GM18519 (cell line): ENCODE measurements at regions not wholly inside any gene's neighbourhood (a gene's known extent, or its start where the extent isn't known, plus 50 kb on each side); places are given as distances from the start of the nearest gene placed in this dataset.
"Not testable (repeated sequence)": the region's sequence is repeated elsewhere in the genome, so short reads cannot be mapped to it uniquely, and the experiment has no call there.

ENCODE experiments used
- ATAC-seq: cut with Tn5 transposase; IDR thresholded peaks from one replicate; pipeline ENCODE4 v1.9.1; 2021; ENCODE audit warnings: mild to moderate bottlenecking, moderate library complexity; ENCODE audit not compliant: unreplicated experiment, low FRiP score

DNA sequence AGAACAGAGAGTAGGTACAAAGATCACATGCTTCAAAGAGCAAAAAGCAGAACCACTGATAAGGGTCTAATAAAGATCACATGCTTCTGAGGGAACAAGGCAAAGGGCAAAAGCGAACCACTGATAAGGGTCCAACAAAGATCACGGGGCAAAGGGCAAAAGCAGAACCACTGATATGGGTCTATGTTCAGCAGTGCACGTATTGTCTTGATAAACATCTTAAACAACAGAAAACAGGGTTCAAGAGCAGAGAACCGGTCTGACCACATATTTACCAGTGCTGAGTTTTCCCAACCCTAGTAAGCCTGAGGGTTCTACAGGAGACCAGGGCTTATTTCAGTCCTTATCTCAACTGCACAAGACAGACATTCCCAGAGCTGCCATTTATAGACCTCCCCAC lies 362.7 kb upstream of the ATXN7L3B start:
- ATAC-seq, result not testable (repeated sequence)

DNA sequence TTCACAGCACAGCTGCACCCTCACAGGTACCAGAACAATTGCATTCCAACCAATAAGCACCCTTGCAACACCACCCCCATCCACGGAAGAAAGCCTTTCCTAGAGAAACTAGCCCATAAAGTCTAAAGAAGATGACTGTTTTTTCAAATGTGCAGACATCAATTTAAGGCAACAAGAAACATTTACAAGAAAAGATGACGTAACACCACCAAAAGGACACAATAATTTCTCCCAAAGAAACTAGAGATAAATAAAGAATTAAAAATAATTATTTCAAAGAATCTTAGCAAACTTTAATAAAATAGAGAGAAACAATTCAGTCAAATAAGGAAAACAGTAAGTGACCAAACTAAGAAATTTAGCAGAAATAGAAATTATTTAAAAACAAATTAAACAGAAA lies 352.3 kb upstream of the ATXN7L3B start:
- no peak for ATAC-seq

DNA sequence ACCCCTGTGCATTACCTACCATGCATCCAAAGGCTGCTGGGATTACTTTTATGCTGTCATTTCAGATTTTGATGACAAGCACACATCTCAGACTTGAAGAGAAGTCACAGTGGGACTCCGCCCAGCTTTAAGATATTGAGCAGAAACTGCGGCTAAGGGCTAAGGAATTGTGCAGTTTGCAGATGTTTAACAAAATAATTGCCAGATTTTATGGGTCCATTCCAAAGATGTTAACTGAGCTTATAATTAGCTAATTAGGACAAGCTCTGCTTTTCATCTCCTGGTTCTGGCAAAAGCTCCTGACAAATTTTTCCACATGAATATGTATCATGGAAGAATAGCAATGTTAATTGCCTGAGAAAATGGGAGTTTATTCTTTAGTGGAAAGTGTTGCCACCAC lies 344.4 kb upstream of the ATXN7L3B start:
- ATAC-seq, result no peak

DNA sequence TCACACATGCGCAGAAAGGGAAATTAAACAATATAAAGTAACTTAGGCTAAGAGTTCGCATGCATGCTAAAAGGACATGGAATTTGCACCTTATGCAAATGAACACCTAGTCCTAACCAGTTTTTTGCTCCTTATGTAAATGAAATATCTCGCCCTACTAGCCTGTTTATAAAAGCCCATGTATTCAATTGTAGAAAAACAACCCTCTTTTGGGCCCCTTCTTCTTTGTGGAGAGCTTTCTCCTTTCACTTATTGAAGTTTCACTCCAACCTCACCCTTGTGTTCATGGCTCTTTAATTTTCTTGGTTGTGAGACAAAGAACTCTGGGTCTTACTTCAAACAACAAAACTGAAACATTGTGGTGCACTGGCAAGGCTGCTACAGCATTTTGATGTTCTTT lies 333.4 kb upstream of the ATXN7L3B start:
- no peak for ATAC-seq

DNA sequence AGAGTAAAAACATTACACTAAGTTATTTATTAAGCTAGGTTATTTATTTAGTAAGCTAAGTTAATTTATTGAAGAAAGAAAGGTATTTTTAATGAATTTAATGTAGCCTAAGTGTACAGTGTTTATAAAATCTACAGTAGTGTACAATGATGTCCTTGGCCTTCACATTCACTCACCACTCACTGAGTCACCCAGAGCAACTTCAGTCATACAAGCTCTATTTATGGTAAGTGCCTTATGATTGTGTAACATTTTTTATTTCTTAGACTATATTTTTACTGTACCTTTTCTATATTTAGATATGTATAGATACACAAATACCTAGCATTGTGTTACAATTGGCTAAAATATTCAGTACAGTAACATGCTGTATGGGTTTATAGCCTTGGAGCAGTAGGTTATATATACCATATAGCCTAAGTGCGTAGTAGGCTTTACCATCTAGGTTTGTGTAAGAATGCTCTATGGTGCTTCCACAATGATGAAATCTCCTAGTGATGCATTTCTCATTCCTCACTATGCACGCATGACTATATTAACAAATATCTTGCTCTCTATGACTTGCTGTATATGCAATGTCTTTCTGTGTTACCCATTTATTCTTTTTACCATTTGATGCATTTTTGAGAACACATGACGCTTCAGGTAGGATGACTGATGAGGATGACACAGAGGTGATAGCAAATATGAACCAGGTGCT lies 309.6 kb upstream of the ATXN7L3B start:
- ATAC-seq, result no peak

DNA sequence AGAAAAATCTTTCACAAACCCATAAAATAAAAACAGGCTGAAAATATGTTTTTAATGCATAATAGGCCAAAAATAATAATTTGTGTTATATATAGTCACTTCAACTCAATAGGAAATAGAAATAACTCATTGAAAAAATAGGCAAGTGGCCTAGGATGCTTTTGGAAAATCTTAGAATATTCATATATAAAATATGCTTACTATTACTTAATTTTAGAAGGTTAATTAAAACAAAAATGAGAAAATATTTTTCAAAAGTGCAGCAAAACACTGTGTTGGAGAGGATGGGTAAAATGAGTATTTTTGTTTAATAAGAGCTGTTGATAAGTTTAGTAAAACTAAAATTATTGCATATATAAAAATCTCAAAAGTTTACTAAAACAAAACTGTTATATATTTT lies 308.0 kb upstream of the ATXN7L3B start:
- ATAC-seq, result no peak

DNA sequence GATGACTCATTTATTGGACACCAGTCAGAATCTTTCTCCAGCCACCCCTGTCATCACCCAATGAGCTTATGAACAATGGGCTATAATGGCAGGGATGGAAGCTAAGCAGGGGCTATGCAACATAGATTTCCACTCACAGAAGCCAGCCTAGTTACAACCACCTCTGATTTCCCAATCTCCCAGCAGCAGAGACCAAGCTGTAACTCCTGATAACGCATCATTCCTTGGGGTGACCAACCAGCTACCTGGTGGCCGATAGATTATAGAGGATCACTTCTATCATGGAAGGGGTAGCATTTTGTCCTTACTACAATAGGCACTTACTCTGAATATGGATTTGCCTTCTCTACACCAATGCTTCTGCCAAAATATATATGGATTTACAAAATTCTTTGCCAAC lies 302.3 kb upstream of the ATXN7L3B start:
- ATAC-seq, result no peak

DNA sequence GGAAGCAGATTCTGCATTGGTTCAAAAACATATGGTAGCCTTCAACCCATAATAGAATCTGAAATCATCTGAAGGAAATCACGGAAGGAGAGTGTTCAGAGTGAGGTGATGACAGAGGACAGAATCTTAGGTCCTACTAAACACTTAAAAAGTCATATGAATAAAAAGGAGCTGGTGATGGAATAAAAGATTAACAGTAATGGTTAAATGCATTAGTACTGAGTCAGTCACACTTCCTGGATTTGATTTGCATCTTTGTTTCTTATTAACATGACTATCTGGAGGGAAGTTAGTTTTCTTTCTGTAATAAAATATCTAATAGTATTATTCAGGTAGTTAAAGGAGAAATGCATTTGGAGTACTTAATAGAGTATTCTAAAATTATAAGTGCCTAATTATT lies 296.3 kb upstream of the ATXN7L3B start:
- ATAC-seq, result no peak

DNA sequence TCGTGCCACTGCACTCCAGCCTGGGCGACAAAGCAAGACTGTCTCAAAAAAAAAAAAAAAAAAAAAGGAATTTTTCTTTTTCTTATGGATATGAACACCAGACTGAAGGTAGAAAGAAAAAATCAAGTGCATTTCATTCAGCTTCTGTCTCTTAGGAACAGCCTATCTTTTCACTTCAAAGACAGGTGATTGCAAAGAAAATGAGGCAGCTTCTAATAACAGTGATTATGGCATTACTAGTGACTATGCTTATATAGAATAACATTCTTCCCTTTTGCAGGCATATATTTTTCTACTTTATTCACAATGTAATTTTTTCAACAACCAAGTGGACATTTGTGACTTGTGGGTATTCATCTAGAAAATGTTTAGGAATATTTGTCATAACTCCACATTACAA lies 295.5 kb upstream of the ATXN7L3B start:
- ATAC-seq, result no peak

DNA sequence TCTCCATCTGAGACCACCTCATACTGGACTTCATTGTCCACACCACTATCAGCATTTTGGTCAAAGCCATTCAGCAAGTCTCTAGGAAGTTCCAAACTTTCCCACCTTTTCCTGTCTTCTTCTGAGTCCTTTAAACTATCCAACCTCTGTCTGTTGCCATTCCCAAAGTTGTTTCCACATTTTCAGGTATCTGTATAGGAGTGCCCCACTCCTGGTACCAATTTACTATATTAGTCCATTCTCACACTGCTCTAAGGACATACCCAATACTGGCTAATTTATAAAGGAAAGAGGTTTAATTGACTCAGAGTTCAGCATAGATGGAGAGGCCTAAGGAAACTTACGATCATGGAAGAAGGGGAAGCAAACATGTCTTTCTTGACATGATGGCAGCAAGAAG lies 292.2 kb upstream of the ATXN7L3B start:
- ATAC-seq, result no peak

DNA sequence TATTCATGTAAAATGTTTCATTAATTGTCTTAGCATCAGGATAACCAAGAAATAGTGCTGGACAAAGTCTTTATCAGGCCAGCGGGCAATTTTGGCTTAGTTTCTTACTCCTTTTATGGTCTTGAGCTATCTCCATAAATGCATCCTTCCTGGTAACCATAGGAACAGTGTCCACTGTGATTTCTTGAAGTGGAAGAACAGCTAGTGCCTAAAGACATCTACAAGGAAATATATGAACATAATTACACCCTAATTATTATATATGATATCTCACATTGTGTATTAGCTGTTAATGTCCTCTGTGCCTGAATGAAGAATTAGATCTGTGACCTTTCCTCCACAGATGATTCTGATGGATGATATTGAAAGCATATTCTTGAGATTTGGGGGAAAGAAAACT lies 286.7 kb upstream of the ATXN7L3B start:
- ATAC-seq, result no peak

DNA sequence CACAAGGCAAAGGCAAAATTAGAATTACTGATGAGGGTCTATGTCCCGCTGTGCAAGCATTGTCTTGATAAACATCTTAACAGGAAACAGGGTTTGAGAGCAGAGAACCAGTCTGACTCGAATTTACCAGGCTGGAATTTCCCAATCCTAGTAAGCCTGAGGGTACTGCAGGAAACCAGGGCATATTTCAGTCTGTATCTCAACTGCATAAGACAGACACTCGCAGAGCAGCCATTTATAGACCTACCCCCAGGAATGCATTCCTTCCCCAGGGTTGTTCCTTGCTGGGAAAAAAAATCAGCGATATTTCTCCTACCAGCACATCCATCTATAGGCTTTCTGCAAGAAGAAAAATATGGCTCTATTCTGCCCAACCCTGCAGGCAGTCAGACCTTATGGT lies 283.8 kb upstream of the ATXN7L3B start:
- ATAC-seq, result not testable (repeated sequence)

DNA sequence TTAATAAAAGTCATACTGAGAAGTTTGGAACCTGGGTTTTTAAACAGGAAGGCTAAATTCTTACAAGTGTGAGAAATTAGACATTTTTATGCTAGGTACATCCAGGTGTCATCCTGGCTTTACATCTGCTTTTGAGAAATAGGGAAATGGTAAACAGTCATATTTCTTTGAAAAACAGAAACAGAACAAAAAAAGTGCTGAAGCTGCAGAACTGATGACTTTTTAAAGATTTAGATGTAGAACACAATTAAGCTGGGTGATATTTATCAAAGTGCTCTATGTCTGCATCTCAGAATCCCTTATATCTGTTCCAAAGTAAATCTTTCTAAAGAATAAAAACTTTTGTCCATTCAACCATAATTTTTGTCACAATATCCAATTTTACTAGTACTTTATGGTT lies 282.9 kb upstream of the ATXN7L3B start:
- ATAC-seq, result no peak

DNA sequence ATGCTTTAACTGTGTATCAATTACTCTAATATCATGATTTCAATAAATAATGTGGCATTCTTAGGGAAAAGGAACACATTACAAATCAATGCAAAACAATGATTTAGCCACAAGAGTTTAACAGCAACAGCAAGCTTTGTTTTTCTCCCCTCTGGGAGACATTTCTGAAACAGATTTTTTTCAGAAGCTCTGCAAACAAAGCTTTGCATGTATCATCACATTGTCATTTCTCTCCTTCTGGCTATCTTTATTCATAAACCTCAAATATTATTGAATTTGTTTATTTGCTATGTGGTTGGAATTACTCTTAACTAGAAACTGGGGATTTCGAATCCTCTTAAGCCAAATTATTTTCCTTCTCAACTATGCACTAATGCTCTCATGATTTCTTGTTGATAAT lies 278.4 kb upstream of the ATXN7L3B start:
- no peak for ATAC-seq

DNA sequence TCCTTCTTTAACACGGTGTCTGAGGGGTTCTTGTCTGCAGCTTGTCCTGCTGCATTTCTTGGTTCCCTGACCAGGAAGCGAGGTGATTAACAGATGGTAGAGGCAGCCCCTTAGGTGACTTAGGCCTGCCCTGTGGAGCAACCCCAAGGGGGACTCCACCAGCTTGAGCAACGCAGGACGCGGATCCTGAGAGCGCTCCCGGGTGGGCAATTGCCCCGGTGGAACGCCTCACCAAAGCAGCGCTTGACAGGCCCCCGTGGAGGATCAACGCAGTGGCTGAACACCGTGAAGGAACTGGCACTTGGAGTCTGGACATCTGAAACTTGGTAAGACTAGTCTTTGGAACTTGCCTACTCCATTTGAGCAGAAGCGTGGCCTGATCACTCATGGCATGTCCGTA lies 272.9 kb upstream of the ATXN7L3B start:
- ATAC-seq, result no peak

DNA sequence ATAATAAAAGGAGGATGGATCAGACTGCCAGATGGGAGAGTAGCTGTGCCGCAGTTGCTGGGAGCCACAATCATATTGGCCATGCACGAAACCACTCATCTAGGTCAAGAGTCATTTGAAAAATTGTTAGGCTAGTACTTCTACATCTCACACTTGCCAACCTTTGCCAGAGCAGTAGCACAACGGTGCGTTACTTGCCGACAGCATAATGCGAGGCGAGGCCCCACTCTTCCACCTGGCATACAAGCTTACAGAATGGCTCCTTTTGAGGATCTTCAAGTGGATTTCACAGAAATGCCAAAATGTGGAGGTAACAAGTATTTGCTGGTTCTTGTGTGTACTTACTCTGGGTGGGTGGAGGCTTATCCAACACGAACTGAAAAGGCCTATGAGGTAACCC lies 268.3 kb upstream of the ATXN7L3B start:
- ATAC-seq, result not testable (repeated sequence)

DNA sequence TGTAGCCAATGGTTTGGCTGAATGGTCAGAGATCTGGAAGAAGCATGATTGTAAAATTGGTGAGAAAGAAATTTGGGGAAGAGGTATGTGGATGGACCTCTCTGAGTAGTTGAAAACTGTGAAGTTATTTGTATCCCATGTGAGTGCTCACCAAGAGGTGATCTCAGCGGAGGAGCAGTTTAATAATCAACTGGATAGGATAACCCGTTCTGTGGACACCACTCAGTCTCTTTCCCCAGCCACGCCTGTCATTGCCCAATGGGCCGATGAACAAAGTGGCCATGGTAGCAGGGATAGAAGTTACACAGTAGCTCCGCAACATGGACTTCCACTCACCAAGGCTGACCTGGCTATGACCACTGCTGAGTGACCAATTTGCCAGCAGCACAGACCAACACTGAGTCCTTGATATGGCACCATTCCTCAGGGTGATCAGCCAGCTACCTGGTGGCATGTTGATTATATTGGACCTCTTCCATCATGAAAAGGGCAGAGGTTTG lies 257.4 kb upstream of the ATXN7L3B start:
- ATAC-seq, result no peak

DNA sequence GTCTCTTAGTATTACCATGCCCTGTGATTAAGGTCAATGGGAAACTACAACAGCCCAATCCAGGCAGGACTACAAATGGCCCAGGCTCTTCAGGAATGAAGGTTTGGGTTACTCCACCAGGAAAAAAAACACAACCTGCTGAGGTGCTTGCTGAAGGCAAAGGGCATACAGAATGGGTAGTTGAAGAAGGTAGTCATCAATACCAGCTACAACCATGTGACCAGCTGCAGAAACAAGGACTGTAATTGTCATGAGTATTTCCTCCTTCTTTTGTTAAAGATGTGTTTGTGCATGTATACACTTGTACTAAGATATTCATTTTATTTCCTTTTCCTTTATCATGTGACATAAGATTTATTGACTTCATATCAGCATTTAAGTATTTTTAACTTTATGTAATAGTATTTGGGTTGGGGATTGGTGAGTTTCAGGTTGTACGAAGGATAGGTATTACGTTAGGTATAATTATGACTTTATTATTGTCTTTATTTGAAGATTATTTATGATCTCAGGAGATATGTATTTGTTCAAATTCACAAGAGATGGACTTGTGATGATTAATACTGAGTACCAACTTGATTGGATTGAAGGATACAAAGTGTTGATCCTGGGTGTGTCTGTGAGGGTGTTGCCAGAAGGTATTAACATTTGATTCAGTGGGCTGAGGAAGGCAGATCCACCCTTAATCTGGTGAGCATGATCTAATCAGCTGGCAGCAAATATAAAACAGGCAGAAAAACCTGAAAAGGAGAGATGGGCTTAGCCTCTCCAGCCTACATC lies 256.0 kb upstream of the ATXN7L3B start:
- ATAC-seq, result not testable (repeated sequence)

DNA sequence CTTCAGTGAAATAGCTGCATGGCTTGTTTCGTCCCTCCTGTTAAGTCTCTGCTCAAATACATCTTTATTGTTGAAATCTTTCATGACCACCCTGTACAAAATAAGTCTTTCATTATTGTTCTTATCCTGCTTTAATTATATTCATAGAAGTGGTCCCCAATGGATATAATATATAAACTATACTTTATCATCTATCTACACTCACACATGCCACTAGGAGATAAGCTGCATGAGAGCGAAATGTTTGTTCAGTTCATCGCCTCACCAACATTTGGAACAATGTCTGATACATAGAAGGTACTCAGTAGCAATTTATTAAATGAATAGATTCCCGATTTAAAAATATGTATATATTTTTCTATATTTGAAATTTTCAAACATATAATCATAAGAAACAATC lies 254.0 kb upstream of the ATXN7L3B start:
- no peak for ATAC-seq

DNA sequence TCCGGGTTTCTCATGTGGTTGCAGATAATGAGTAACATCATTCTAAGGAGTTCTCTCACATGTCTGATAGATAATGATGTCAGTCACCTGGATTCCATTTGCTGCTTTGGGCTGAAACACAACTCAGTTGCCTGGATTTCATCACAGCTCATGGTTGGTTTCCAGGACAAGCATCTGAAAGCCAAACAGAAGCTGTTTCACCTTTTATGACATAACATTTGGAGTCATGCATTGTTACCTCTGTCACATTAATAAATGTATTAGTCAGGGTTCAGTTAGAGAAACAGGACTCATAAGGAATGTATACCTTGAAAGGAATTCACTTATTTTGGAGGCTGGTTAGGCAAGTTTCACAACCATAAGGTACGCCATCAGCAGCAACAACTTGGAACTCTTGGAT lies 251.9 kb upstream of the ATXN7L3B start:
- ATAC-seq, result no peak

DNA sequence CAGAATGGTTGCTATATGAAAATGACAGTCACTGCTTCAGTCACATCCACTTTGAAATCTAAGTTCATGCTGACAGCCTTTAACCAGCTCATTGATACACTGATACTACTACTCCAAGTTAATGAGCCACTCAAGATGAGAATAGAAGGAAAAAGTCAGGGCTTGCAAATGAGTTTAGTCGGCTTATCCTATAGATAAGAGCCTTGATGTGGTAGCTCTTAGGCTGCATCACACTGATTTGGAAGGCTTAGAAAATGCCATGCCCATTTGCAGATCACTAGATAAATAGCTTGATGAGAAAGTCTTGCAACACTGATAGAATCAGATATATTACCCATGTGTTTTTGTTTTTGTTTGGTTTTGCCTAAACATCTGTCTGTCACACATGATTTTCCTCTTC lies 251.4 kb upstream of the ATXN7L3B start:
- ATAC-seq, result no peak
